ENCODE measurements at regions not wholly inside any gene's neighbourhood (a gene's known extent, or its start where the extent isn't known, plus 50 kb on each side); places are given as distances from the start of the nearest gene placed in this dataset.

- DNase-seq = no peak
- no peaks in the 10 kb centered on the region for H3K4me1 ChIP-seq (ENCODE audit: insufficient read depth, low read length)
- peaks cover 3% of the 10 kb centered on the region; the same call in 1 of the 2 replicates for H3K27me3 ChIP-seq (ENCODE audit: low read length)
- H3K27ac ChIP-seq (ENCODE audit: low read length) = no peak overlapping the region
- H3F3A ChIP-seq (ENCODE audit: low read length, unreplicated experiment) = no peaks in the 10 kb centered on the region
- TF ChIP-seq CTCF (conservative IDR thresholded peaks at IDR 0.05; ENCODE audit: low read depth, low read length) = no peak
- TF ChIP-seq EZH2phosphoT487 (IDR thresholded peaks at IDR 0.05; ENCODE audit: borderline replicate concordance, low read length) = no peak
- no peak for TF ChIP-seq EZH2 (IDR thresholded peaks at IDR 0.05; ENCODE audit: low read length, unreplicated experiment)
- no peaks in the 10 kb centered on the region for H3K79me2 ChIP-seq (ENCODE audit: low read length)
- H3K4me3 ChIP-seq (ENCODE audit: low read length) = no peak overlapping the region
- H3K9ac ChIP-seq (ENCODE audit: low read length) = no peak overlapping the region
- H3K9me3 ChIP-seq (ENCODE audit: low read length) = no peaks in the 10 kb centered on the region
- POLR2A ChIA-PET (ENCODE audit: unreplicated experiment) = no interaction called here
- BruUV-seq (replicated peaks) = no TSS peak
- H4K20me1 ChIP-seq (ENCODE audit: low read length) = no peaks in the 10 kb centered on the region
- no peak overlapping the region for H3K4me2 ChIP-seq (ENCODE audit: low read length)
- ATAC-seq = no peak
- H3K36me3 ChIP-seq (ENCODE audit: low read depth, low read length) = no peaks in the 10 kb centered on the region
- H2AFZ ChIP-seq (ENCODE audit: low read length) = no peak overlapping the region
- intact Hi-C loops (cut with micrococcal nuclease) = no loop called here
- H3K9me2 ChIP-seq (replicated peaks; ENCODE audit: low read length) = no peaks in the 10 kb centered on the region
- CTCF ChIA-PET = no interaction called here
These were observed 802.4 kb downstream of the TBC1D22A start for GRCh38 chr22:47564651-47565434.

- Histone ChIP-seq H3K27ac (ENCODE audit: low read length) (no peak overlapping the region), H3F3A (ENCODE audit: low read length, unreplicated experiment) (no peaks in the 10 kb centered on the region), H3K9me2 (replicated peaks; ENCODE audit: low read length) (no peaks in the 10 kb centered on the region), H3K36me3 (ENCODE audit: low read depth, low read length) (no peaks in the 10 kb centered on the region), H3K79me2 (ENCODE audit: low read length) (no peaks in the 10 kb centered on the region), H3K27me3 (ENCODE audit: low read length) (peaks cover 3% of the 10 kb centered on the region; the same call in 1 of the 2 replicates), H4K20me1 (ENCODE audit: low read length) (no peaks in the 10 kb centered on the region), H3K9me3 (ENCODE audit: low read length) (no peaks in the 10 kb centered on the region), H3K9ac (ENCODE audit: low read length) (no peak overlapping the region), H3K4me2 (ENCODE audit: low read length) (no peak overlapping the region), H3K4me1 (ENCODE audit: insufficient read depth, low read length) (no peaks in the 10 kb centered on the region), H2AFZ (ENCODE audit: low read length) (no peak overlapping the region), H3K4me3 (ENCODE audit: low read length) (no peak overlapping the region)
- TF ChIP-seq EZH2phosphoT487 (IDR thresholded peaks at IDR 0.05; ENCODE audit: borderline replicate concordance, low read length) (no peak), EZH2 (IDR thresholded peaks at IDR 0.05; ENCODE audit: low read length, unreplicated experiment) (no peak), CTCF (conservative IDR thresholded peaks at IDR 0.05; ENCODE audit: low read depth, low read length) (no peak)
- BruUV-seq (replicated peaks) = no TSS peak
- intact Hi-C loops (cut with micrococcal nuclease) = no loop called here
- ChIA-PET CTCF (no interaction called here), POLR2A (ENCODE audit: unreplicated experiment) (no interaction called here)
- ATAC-seq = no peak
- DNase-seq = no peak
These were observed 801.7 kb downstream of the TBC1D22A start for GRCh38 chr22:47564158-47564450.

GRCh38 chr22:47563406-47564157, 801.1 kb downstream of the TBC1D22A start:
- no peak overlapping the region for H3K4me3 ChIP-seq (ENCODE audit: low read length)
- H3K27me3 ChIP-seq (ENCODE audit: low read length) = peaks cover 3% of the 10 kb centered on the region; the same call in 1 of the 2 replicates
- no peaks in the 10 kb centered on the region for H3K36me3 ChIP-seq (ENCODE audit: low read depth, low read length)
- H3F3A ChIP-seq (ENCODE audit: low read length, unreplicated experiment) = no peaks in the 10 kb centered on the region
- no peaks in the 10 kb centered on the region for H3K9me2 ChIP-seq (replicated peaks; ENCODE audit: low read length)
- ATAC-seq (no peak), DNase-seq (no peak)
- intact Hi-C loops (cut with micrococcal nuclease) = no loop called here
- H3K27ac ChIP-seq (ENCODE audit: low read length) = no peak overlapping the region
- no peaks in the 10 kb centered on the region for H3K9me3 ChIP-seq (ENCODE audit: low read length)
- ChIA-PET CTCF (no interaction called here), POLR2A (ENCODE audit: unreplicated experiment) (no interaction called here)
- H3K4me2 ChIP-seq (ENCODE audit: low read length) = no peak overlapping the region
- no TSS peak for BruUV-seq (replicated peaks)
- H2AFZ ChIP-seq (ENCODE audit: low read length) = no peak overlapping the region
- no peaks in the 10 kb centered on the region for H4K20me1 ChIP-seq (ENCODE audit: low read length)
- no peak overlapping the region for H3K9ac ChIP-seq (ENCODE audit: low read length)
- TF ChIP-seq CTCF (conservative IDR thresholded peaks at IDR 0.05; ENCODE audit: low read depth, low read length) (no peak), EZH2 (IDR thresholded peaks at IDR 0.05; ENCODE audit: low read length, unreplicated experiment) (no peak), EZH2phosphoT487 (IDR thresholded peaks at IDR 0.05; ENCODE audit: borderline replicate concordance, low read length) (no peak)
- no peaks in the 10 kb centered on the region for H3K79me2 ChIP-seq (ENCODE audit: low read length)
- H3K4me1 ChIP-seq (ENCODE audit: insufficient read depth, low read length) = no peaks in the 10 kb centered on the region

All from PC-3 (cell line).